GM12873 (cell line): ENCODE measurements at regions not wholly inside any gene's neighbourhood (a gene's known extent, or its start where the extent isn't known, plus 50 kb on each side); places are given as distances from the start of the nearest gene placed in this dataset.

Experiments used
- CTCF ChIP-seq: IDR thresholded peaks from 2 replicates; pipeline ENCODE4 v1.5.1; 2012; ENCODE audit warnings: low read depth, mild to moderate bottlenecking, moderate library complexity, low read length, control low read depth; ENCODE audit not compliant: insufficient read depth; ENCODE audit errors: missing control alignments

- TF ChIP-seq CTCF, result no peak
These were observed 263.8 kb downstream of the KCNE4 start for GRCh38 chr2:223315813-223316212.

- TF ChIP-seq CTCF, result no peak
These were observed 264.4 kb downstream of the KCNE4 start for GRCh38 chr2:223316342-223316741.

- no peak for TF ChIP-seq CTCF
These were observed 267.6 kb downstream of the KCNE4 start for GRCh38 chr2:223319601-223320000.

- no peak for TF ChIP-seq CTCF
These were observed 272.4 kb downstream of the KCNE4 start for GRCh38 chr2:223324402-223324801.

GRCh38 chr2:223328578-223328977 lies 273.6 kb downstream of the SCG2 start:
- no peak for TF ChIP-seq CTCF

- no peak for TF ChIP-seq CTCF
These were observed 264.1 kb downstream of the SCG2 start for GRCh38 chr2:223338016-223338415.

GRCh38 chr2:223357076-223357475 lies 245.1 kb downstream of the SCG2 start:
- TF ChIP-seq CTCF, result no peak
